Epithelial cell of esophagus (primary cell): ENCODE measurements at regions not wholly inside any gene's neighbourhood (a gene's known extent, or its start where the extent isn't known, plus 50 kb on each side); places are given as distances from the start of the nearest gene placed in this dataset.

Experiments used
- DNase-seq: peaks from one replicate; pipeline ENCODE4 v3.0.0; 2010; ENCODE audit warnings: low read depth
- H3K4me3 ChIP-seq: 2 replicates; pipeline ENCODE4 v1.5.1; 2011; ENCODE audit warnings: mild to moderate bottlenecking, low read length, control low read depth
- CTCF ChIP-seq: IDR thresholded peaks from 2 replicates; pipeline ENCODE4 v1.5.1; 2011; ENCODE audit warnings: low read depth, mild to moderate bottlenecking, low read length, control low read depth, inconsistent platforms; ENCODE audit not compliant: insufficient read depth; ENCODE audit errors: missing control alignments

GRCh38 chr7:63113713-63114285, 884.9 kb upstream of the ZNF722 start:
- H3K4me3 ChIP-seq, result no peak overlapping the region
- no peak for TF ChIP-seq CTCF
- no peak for DNase-seq

GRCh38 chr7:63114371-63114985, 884.2 kb upstream of the ZNF722 start:
- no peak for TF ChIP-seq CTCF
- H3K4me3 ChIP-seq, result no peak overlapping the region
- DNase-seq, result no peak
